ENCODE measurements at regions not wholly inside any gene's neighbourhood (a gene's known extent, or its start where the extent isn't known, plus 50 kb on each side); places are given as distances from the start of the nearest gene placed in this dataset.

DNA sequence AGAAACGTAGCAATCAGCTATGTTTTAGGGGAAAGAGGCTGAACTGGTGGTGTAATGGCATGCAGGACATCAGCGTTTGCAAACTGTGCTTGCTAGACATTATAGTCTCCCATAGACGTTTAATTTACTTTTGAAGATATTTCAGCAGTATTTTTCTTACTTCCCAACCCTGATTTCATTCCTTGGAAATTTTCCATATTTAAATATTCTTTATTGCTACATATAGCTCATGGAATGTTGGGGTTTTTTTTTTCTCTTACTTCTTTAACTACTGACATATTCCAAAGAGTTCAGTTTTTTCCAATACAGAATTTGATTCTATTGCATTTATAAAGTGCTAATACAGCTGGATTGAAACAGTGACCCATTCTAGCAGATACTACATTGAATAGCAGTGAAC lies 694.4 kb upstream of the CITED2 start:
- DNase-seq = no peak

DNA sequence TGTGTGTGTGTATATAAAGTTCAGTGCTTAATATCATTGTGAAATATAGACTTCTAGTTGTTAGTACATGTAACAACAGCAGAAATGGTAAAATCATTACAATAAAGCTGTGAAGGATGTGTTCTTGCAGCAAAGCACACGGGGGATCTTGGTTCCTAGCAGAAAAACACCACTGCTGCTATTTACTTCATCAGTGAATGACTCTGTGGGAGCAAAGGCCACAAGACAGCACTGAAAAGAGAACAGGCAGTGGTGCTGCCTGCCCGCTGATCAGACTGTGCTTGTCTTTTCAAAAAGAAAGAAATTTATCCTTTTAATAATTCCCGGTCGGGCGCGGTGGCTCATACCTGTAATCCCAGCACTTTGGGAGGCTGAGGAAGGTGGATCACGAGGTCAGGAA lies 689.9 kb upstream of the CITED2 start:
- no peak for DNase-seq

DNA sequence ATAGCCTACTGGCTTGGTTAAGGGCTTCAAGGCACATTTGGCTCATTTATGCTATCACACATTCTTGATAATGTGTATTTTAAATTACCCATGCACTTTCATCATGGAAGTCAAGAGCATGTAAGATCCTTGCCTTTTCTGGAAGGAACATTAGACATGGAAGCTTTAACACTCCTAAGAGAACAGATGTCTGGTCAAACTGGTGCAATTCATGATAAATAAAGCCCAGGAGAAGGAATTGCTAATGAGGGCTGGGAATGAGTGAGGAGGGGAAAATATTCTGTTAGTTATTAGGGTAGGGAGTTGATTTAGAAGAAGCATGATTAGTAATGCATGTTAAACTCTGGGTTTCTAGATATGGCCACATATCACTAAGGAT lies 688.6 kb upstream of the CITED2 start:
- no peak for DNase-seq

DNA sequence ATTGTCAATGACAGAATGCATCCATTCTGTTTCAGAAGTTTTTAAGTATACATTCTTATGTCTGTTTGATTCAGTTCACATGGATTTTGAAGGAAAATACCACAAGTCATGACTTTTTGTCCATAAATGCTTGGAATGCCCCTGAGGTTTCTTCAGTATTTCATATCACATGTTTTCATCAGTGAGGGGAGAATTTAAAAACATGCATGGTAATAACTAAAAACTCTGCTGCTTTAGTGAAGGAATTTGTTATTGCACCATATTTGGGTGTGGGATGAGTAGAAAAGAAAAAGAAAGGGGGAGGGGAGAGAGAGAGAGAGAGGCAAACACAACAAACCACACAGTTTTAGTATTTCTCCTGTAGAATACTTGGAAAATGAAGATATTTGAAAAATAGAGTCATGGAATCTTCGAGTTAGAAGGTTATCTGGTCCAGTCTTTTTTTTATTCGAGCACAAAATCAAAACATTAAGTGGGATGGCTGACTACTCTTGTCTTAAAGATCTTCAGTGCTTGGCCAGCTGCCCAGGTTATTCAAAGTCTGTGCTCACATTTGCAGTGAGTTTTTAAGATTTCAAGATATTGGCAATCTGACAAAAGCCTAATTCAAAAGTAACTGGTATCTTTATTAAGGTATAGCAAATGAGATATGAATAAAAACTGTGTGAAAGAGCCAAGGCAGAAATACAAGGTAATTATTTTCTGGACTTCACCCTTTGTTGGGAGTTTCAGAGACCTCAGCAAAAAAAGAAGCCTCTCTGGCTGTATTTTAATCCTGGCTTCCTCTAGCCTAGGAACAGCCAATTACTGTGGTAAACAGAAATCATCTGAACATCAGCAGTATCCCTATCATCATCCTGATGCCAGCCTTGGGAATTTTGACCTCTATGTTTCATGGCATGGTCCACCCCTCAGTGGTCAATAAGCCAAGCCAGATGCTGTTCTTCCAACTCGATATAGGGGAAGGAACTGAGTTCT lies 687.9 kb upstream of the CITED2 start:
- DNase-seq = no peak

DNA sequence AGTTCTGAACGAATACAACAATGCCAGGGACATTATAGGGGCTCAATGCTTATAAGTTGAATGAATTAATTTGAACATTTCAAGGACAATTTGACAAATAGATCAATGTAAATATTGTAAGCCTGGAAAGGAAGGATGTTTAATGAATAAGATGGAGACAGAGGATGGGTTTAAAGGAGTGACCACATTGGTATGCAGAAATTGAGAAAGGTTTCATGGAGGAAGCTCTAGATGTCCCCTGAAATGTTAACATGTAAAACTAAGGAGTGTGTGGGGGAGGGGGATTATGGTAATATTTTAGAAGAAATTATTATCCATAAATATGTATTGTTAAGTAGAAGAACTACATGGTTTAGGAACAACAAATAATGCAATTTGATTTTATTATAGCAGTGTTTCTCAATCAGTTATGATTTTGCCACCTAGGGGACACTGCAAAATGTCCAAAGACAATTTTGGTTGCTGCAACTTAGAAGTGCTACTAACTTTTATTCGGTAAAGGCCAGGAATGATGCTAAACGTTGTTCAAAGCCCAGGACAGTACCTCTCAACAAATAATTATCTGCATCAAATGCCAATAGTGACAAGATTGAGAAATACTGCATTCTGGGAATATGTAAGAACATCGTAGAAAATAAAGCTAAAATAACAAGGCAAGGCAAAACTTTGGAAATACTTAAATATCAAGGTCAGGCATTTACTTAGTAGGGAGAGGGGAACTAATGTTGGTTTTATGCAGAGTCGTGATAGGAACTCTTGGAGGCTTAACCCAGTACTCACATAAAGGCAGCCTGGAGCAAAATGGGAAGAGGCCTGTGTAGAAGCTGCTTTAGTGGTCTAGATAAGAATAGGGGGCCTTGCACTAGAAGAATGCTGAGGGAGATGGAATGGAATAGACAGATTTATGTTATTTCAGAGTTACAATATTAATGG lies 686.9 kb upstream of the CITED2 start:
- DNase-seq = no peak

DNA sequence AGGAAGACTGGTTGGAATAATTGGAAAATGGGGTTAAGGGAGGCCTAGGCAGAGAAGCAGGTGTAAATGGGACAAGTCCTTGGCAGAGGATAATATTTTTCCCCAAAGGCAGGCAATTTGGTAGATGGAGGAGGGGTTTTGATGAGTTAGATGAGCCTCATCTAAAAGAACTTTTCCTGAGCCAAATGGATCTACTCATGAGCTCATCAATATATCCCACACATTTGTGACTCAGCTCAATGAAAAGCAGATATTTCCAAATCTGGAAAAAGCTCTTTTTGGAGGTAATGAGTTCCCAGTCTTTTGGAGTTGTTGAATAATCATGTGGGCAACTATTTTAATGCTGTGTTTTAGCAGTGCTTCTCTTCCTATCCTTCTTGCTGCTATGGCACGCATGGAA lies 685.5 kb upstream of the CITED2 start:
- DNase-seq = no peak

DNA sequence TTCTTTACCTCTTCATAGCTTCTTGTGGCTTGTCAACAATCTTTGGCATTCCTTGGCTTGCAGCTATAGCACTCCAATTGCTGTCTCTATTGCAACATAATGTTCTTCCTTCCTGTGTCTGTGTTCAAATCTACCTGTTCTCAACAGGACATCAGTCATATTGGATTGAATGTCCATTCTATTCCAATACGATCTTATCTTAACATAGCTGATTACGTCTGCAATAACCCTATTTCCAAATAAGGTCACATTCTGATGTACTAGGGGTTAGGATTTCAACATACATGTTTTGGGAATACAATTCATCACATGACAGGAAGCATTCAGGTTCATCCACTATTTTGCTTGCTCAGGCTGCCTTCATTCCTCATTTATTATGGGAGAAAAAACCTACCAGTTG lies 684.4 kb upstream of the CITED2 start:
- DNase-seq = no peak

DNA sequence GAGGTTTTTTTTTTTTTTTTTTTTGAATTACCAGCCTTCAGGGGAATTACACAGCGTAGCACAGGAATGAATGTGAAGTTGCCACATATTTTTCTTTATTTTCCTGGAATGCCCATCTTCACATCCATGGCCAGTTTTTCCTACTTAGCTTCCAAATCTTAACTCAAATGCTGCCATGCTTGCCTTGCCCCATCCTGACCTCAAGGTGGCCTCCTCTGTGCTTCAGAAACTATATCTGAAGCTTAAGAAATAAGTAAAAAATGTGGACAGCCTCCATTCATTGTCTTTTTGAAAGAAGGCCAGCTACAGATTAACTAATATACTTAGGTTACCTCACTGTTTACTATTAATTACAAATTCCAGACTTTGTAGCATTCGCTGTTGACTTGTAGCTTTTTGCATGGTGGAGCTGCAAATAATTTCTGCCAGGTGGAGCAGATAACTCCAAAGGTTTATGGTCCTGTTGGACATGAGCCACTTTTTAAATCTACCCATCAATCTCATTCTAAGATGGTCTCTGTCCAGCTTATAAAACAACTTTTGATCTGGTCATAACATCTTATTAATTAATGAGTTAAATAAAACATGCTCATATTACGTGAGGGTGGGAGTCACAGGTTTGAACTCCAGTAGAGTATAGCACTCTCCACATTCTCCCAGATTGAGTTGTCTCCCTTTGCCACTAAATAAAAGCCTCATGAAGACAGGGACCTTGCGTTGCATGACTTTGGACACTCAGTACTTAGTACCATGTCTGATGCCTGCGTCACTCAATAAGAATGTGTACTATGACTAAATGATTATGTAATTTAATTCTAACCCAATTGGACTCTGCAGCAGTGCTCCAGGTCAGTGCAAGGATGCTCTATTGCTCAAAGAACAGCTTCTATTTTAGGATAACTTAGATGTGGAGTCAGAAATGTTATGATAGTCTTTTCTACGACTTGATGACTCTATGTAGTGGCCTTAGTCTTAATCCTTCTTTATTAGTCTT lies 678.6 kb upstream of the CITED2 start:
- no peak for DNase-seq

DNA sequence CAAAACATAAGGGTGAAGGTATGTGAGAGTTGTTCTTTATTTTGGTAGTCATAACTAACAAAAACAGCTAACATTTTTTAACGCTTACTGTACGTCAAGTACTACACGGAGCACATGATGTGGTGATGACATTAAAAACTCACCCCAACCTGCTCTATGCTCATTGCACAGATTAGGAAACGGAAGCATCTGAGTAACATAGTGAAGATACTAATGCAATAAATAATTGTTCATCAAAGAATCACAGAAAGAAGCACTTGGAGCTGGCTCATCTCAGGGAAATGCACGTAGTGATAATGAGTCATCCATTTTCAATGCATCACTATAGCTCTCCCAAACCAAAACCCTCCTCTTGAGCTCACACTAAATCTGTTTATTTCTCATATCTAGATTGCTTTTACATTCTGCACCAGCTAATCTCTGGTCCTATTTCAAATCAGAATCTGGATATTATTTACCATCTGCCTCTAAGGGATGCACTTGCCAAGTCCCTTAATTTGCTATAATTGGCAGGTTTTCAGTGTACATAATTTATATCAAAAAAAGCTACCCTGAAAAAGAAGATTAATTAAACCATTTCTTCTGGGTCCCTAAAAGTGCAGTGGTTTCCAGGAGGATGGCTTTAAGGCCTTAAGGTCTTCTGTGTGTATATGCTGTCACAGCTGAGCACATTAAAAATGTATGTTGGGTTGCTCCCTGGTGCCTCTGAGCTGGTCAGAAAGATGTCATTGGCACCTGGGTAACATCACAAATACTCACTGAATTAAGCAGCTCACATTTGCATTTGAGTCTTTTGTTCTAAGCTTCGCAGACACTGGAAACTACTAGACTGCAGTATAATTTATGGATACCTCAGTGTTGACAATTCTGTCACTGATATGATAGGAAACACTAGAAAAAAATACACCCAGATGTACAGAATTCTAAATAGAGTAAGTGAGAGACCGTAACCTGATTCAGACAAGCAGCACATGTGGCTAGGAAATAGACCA lies 677.4 kb upstream of the CITED2 start:
- DNase-seq = no peak

DNA sequence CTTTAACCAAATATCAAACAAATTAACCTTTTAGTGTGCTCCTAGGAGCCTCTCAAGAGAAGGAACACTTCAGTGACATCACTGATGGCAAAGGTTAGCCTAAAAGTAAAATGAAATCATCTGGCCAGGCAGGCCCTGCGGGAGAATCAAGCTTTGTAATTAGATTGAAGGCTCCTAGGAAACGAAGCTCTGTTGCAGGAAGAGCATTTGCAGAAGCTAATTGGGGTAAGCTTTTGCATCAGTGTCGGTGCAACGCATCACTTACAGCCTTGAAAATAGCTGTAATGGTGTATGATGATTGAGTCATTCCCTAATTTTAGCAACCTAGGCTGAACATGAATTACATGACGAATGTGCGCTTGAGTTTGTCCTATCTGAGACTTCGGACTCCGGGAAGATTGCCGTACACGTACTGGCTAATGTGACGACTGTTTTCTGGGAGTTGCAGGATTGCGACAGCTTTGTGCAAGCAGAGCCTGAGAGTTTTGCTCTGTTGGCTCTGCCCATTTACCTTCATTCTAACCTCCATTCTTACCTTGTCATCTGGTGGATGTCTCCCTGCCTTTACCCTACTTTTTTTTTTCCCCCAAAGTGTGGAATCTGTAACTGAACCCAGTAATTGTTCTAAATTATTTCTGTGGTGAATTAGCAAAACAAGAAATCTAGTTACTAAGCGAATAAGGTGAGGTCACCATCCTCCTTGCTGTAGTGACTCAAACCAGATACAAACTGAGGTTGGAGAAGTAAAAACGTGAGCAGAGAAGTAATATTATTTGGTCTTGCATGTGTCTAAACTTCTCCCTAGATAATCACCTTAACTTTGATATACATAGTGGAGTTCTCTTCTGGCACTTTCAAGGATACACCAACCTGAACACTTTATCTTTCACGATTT lies 675.9 kb upstream of the CITED2 start:
- DNase-seq = no peak

DNA sequence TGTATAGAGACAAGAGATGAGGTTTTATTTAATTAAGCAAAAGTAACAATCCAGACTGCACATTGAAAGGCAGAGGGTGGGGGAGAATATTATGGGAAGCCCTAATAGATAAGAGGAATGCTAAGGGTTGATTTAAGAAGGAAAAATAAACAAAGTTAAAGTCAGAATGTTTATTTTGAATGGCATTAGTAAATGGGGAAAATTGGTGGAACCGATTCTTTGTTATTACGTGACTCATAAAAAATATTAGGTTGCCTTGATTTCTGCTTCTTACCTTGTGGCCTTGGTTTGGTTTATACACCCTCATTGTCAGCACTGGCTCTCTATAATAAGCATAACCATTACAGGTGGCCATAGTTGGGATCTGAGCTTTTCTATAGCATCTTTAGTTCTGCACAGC lies 674.8 kb upstream of the CITED2 start:
- DNase-seq = no peak

- DNase-seq = no peak
These were observed 673.8 kb upstream of the CITED2 start for GRCh38 chr6:140048202-140048790.

GRCh38 chr6:140047321-140047720 lies 672.9 kb upstream of the CITED2 start:
- DNase-seq = no peak

DNA sequence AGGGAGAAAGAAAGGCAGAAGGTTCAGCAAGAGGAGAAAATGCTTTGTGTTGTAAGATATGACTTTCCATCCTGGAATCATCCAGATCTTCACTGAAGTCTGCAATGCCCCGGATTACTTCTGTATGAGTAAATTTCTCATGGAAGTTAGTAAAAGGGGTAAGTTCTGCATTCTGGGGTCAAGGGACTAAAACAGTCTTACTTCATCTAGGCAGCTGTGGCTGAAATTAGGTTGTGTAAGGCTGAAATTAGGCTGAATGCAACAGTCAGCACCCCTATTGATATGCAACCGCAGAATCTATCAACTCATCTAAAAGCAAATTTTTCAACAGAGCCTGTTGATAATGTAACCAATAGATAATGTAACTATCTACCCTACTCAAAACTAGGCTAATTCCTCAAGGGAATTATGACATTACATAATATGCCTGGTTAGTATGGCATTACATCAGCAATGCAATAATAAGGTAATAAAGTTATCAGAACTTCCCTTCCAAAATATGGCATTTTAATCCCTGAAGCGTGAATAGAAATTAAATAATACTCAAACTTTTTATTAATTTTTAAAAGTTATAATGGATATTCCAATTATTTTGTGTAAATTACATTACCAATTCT lies 671.7 kb upstream of the CITED2 start:
- DNase-seq = no peak

GRCh38 chr6:140045116-140045515 lies 670.7 kb upstream of the CITED2 start:
- no peak for DNase-seq

DNA sequence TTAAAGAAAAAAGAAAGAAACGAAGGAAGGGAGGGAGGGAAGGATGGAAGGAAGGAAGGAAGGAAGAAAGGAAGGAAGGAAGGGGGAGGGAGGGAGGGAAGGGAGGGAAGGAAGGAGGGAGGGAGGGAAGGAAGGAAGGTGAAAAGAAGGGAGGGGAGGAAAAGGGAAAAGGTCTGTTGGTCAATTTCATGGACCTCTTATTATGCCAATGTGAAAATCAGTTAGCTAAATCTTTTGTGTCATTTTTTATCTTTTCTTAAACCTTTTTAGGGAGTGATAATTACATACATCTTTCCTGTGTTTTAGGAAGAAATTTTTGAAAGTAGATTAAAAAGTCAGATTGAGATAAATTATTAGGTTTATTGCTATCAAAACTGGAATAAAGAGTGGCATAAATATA lies 670.2 kb upstream of the CITED2 start:
- DNase-seq = no peak

GRCh38 chr6:140043762-140044378 lies 669.4 kb upstream of the CITED2 start:
- no peak for DNase-seq

GRCh38 chr6:140043357-140043756 lies 668.9 kb upstream of the CITED2 start:
- DNase-seq = no peak

All from activated CD4-positive, alpha-beta T cell treated with anti-CD3 and anti-CD28 coated beads, Interleukin-2, amount 50 U/mL, for 1 hour (primary cell).